IMR-90 (cell line): ENCODE measurements at regions not wholly inside any gene's neighbourhood (a gene's known extent, or its start where the extent isn't known, plus 50 kb on each side); places are given as distances from the start of the nearest gene placed in this dataset.

ENCODE experiments used
- ATAC-seq: fragments of 200-7000 bp; cut with Tn5 transposase; 2 replicates; pipeline ENCODE4 v1.9.1; 2020; ENCODE audit warnings: low read depth, mild to moderate bottlenecking, moderate library complexity
- BruUV-seq: library from RNA; stranded (reverse); fragments of 400-500 nt; replicated peaks from 2 replicates; lab custom pipeline; 2021; lab: Mats Ljungman, UMichigan
- CTCF ChIA-PET: fragments of 300-600 bp; formaldehyde crosslinking; extraction: SDS; loops from one replicate; lab custom pipeline; 2021; ENCODE audit warnings: antibody characterized with exemption; lab: Yijun Ruan, JAX
- POLR2A ChIA-PET: fragments of 300-600 bp; sonication (Branson Sonifier 250); formaldehyde crosslinking; loops from one replicate; lab custom pipeline; 2022; ENCODE audit warnings: antibody characterized with exemption; ENCODE audit not compliant: unreplicated experiment; lab: Charles Lee
- DNase-seq: peaks from one replicate; pipeline ENCODE4 v3.0.0; 2013
- H2AFZ ChIP-seq: replicated peaks from 2 replicates; pipeline ENCODE3; 2013; ENCODE audit warnings: low read length, mild to moderate bottlenecking; ENCODE audit not compliant: poor library complexity
- H2AK5ac ChIP-seq: 2 replicates; pipeline ENCODE4 v1.6.1; 2013; ENCODE audit warnings: low read depth, low read length, inconsistent platforms
- H2AK9ac ChIP-seq: replicated peaks from 2 replicates; pipeline ENCODE3; 2013; ENCODE audit warnings: mild to moderate bottlenecking, low read depth, low read length, moderate library complexity; ENCODE audit not compliant: poor library complexity
- H2BK120ac ChIP-seq: 2 replicates; pipeline ENCODE4 v1.6.1; 2013; ENCODE audit warnings: low read depth, low read length, inconsistent platforms
- H2BK15ac ChIP-seq: 3 replicates; pipeline ENCODE4 v1.6.1; 2013; ENCODE audit warnings: low read depth, low read length, inconsistent platforms
- H2BK20ac ChIP-seq: 2 replicates; pipeline ENCODE4 v1.6.1; 2013; ENCODE audit warnings: low read depth, mild to moderate bottlenecking, inconsistent platforms, low read length, moderate library complexity
- H2BK5ac ChIP-seq: 2 replicates; pipeline ENCODE4 v1.6.1; 2013; ENCODE audit warnings: mild to moderate bottlenecking, low read depth, low read length, inconsistent platforms; ENCODE audit not compliant: poor library complexity, severe bottlenecking
- H3K14ac ChIP-seq: replicated peaks from 2 replicates; pipeline ENCODE4 v1.6.1; 2013; ENCODE audit warnings: low read depth, low read length, inconsistent platforms
- H3K18ac ChIP-seq: 2 replicates; pipeline ENCODE4 v1.6.1; 2013; ENCODE audit warnings: low read depth, low read length, control low read depth
- H3K23ac ChIP-seq: 2 replicates; pipeline ENCODE4 v1.6.1; 2013; ENCODE audit warnings: low read depth, low read length, inconsistent platforms
- H3K27ac ChIP-seq: 2 replicates; pipeline ENCODE4 v1.5.1; 2013; ENCODE audit warnings: mild to moderate bottlenecking, control low read depth, low read length; ENCODE audit not compliant: insufficient read depth
- H3K27me3 ChIP-seq: 2 replicates; pipeline ENCODE4 v1.6.1; 2013; ENCODE audit warnings: low read length; ENCODE audit not compliant: control insufficient read depth, insufficient read depth
- H3K36me3 ChIP-seq: 2 replicates; pipeline ENCODE4 v1.6.1; 2013; ENCODE audit warnings: low read length, mixed read lengths; ENCODE audit not compliant: control insufficient read depth, insufficient read depth
- H3K4ac ChIP-seq: 2 replicates; pipeline ENCODE4 v1.6.1; 2013; ENCODE audit warnings: low read depth, low read length, inconsistent platforms
- H3K4me1 ChIP-seq: 2 replicates; pipeline ENCODE4 v1.6.1; 2013; ENCODE audit warnings: low read length, mixed read lengths; ENCODE audit not compliant: control insufficient read depth, insufficient read depth
- H3K4me2 ChIP-seq: 2 replicates; pipeline ENCODE4 v1.6.1; 2013; ENCODE audit warnings: low read depth, mild to moderate bottlenecking, control low read depth, low read length, moderate library complexity
- H3K4me3 ChIP-seq: 2 replicates; pipeline ENCODE4 v1.5.1; 2013; ENCODE audit warnings: low read depth, mild to moderate bottlenecking, control low read depth, low read length, moderate library complexity; ENCODE audit not compliant: insufficient read depth
- H3K56ac ChIP-seq: 2 replicates; pipeline ENCODE4 v1.6.1; 2013; ENCODE audit warnings: low read length, inconsistent platforms; ENCODE audit not compliant: insufficient read depth; ENCODE audit errors: extremely low read depth
- H3K79me1 ChIP-seq, 2 experiments: 2 replicates each; pipeline ENCODE4 v1.6.1; 2013; ENCODE audit warnings: low read length in 2 of 2, inconsistent platforms in 1 of 2, low read depth in 1 of 2
- H3K9ac ChIP-seq: 2 replicates; pipeline ENCODE4 v1.6.1; 2013; ENCODE audit warnings: low read depth, low read length, control low read depth
- H3K9me1 ChIP-seq: 2 replicates; pipeline ENCODE4 v1.6.1; 2013; ENCODE audit warnings: low read length, inconsistent platforms; ENCODE audit not compliant: insufficient read depth
- H3K9me3 ChIP-seq: 2 replicates; pipeline ENCODE4 v1.6.1; 2013; ENCODE audit warnings: low read length; ENCODE audit not compliant: control insufficient read depth, insufficient read depth
- H4K20me1 ChIP-seq: 2 replicates; pipeline ENCODE4 v1.6.1; 2013; ENCODE audit warnings: low read length, inconsistent platforms; ENCODE audit not compliant: insufficient read depth
- H4K5ac ChIP-seq: 2 replicates; pipeline ENCODE4 v1.6.1; 2013; ENCODE audit warnings: mild to moderate bottlenecking, low read depth, low read length, control low read depth
- H4K8ac ChIP-seq, 2 experiments: 2 replicates each; pipeline ENCODE4 v1.6.1; 2013; ENCODE audit warnings: low read depth in 2 of 2, low read length in 2 of 2, control low read depth in 1 of 2, inconsistent platforms in 1 of 2
- H4K91ac ChIP-seq: 2 replicates; pipeline ENCODE4 v1.6.1; 2013; ENCODE audit warnings: low read depth, low read length, inconsistent platforms; ENCODE audit not compliant: insufficient read depth
- BHLHE40 ChIP-seq: fragments of 150-350 bp; IDR thresholded peaks from 2 replicates; pipeline ENCODE4 v1.6.1; 2016; ENCODE audit warnings: mild to moderate bottlenecking, low read depth, low read length
- MAZ ChIP-seq: IDR thresholded peaks from 2 replicates; pipeline ENCODE4 v1.6.1; 2012; ENCODE audit warnings: low read depth, mild to moderate bottlenecking, low read length, improper control_type of control experiment, moderate library complexity, borderline replicate concordance
- NFE2L2 ChIP-seq: fragments of 150-350 bp; IDR thresholded peaks from 2 replicates; pipeline ENCODE4 v1.6.1; 2016; ENCODE audit warnings: low read depth, mild to moderate bottlenecking, low read length
- RAD21 ChIP-seq: IDR thresholded peaks from 2 replicates; pipeline ENCODE4 v1.6.1; 2012; ENCODE audit warnings: low read length, improper control_type of control experiment
- RCOR1 ChIP-seq: IDR thresholded peaks from 2 replicates; pipeline ENCODE4 v1.6.1; 2012; ENCODE audit warnings: mild to moderate bottlenecking, low read length, improper control_type of control experiment; ENCODE audit not compliant: insufficient replicate concordance
- RFX5 ChIP-seq: IDR thresholded peaks from 2 replicates; pipeline ENCODE4 v1.8.0; 2012; ENCODE audit warnings: low read depth, mild to moderate bottlenecking, low read length, moderate library complexity
- WGBS, 2 experiments: methylation state at CpG; one replicate each; pipeline versions ENCODE4 v1.1.5 to v1.1.7; 2013; ENCODE audit warnings: missing lambda C conversion rate in 2 of 2; ENCODE audit not compliant: insufficient read length in 1 of 2; ENCODE audit errors: extremely low coverage in 2 of 2; 5-methylcytosine and 5-hydroxymethylcytosine counted together
- dilution Hi-C: fragments of 300-500 bp; cut with HindIII; formaldehyde crosslinking; loops from one replicate; pipeline ENCODE4 v1.14.3; 2018; ENCODE audit warnings: low sequenced_read_pairs; ENCODE audit not compliant: unreplicated experiment
- in situ Hi-C: fragments of 300-500 bp; cut with MboI; formaldehyde crosslinking; loops from 3 replicates; pipeline ENCODE4 v1.14.3; 2019; ENCODE audit warnings: low sequenced_read_pairs, inconsistent platforms, mixed read lengths
- intact Hi-C: fragments of 100-400 bp; cut with micrococcal nuclease; formaldehyde crosslinking; loops from 2 replicates; pipeline ENCODE4 v1.10.0; 2022
- TF ChIP-seq, protein P1 (sequence below): fragments of 150-350 bp; IDR thresholded peaks from 2 replicates; pipeline ENCODE4 v1.6.1; 2017; ENCODE audit warnings: mild to moderate bottlenecking, antibody characterized with exemption, low read length, low read depth

- Histone ChIP-seq H3K14ac (no peak overlapping the region), H3K56ac (no peak overlapping the region), H2BK5ac (no peak overlapping the region), H3K79me1 (no peaks in the 10 kb centered on the region), H3K27ac (no peak overlapping the region), H2BK15ac (no peak overlapping the region), H2BK120ac (no peak overlapping the region), H3K27me3 (no peaks in the 10 kb centered on the region), H4K20me1 (no peaks in the 10 kb centered on the region), H2AFZ (no peak overlapping the region), H3K4ac (peak overlapping the region; percentile 10; the same call in 1 of the 2 replicates), H3K23ac (no peak overlapping the region), H3K4me2 (no peak overlapping the region), H3K36me3 (no peaks in the 10 kb centered on the region), H3K4me3 (no peak overlapping the region), H3K9me3 (peaks cover 3% of the 10 kb centered on the region; the same call in 1 of the 2 replicates), H4K8ac (no peak overlapping the region), H2BK20ac (no peak overlapping the region), H2AK9ac (no peak overlapping the region), H3K9ac (no peak overlapping the region), H3K18ac (no peak overlapping the region), H4K91ac (no peak overlapping the region), H2AK5ac (no peak overlapping the region), H3K9me1 (no peaks in the 10 kb centered on the region), H3K4me1 (peaks cover 1% of the 10 kb centered on the region; the same call in 1 of the 2 replicates), H4K5ac (no peak overlapping the region)
- TF ChIP-seq NFE2L2 (no peak), BHLHE40 (no peak), RCOR1 (no peak), RFX5 (no peak), MAZ (no peak), RAD21 (no peak)
- TF ChIP-seq, protein P1, sequence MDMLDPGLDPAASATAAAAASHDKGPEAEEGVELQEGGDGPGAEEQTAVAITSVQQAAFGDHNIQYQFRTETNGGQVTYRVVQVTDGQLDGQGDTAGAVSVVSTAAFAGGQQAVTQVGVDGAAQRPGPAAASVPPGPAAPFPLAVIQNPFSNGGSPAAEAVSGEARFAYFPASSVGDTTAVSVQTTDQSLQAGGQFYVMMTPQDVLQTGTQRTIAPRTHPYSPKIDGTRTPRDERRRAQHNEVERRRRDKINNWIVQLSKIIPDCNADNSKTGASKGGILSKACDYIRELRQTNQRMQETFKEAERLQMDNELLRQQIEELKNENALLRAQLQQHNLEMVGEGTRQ: no peak
- in situ Hi-C loops (no loop called here), intact Hi-C loops (no loop called here), dilution Hi-C loops (no loop called here)
- no peak for ATAC-seq
- BruUV-seq: no TSS peak
- ChIA-PET POLR2A (no interaction called here), CTCF (no interaction called here)
- no peak for DNase-seq
- 87% methylated on average over 5 of the region's 11 CpGs; no CpG with 5 or more reads in 1 of the 2 experiments for WGBS, 2 experiments
Observed at GRCh38 chr1:234881893-234882771, 246.5 kb downstream of the TOMM20 start.
